ENCODE measurements at regions not wholly inside any gene's neighbourhood (a gene's known extent, or its start where the extent isn't known, plus 50 kb on each side); places are given as distances from the start of the nearest gene placed in this dataset.

- TF ChIP-seq CBX8 (IDR thresholded peaks at IDR 0.05; ENCODE audit: borderline replicate concordance, low read depth, low read length), result no peak
- TF ChIP-seq, protein P1, sequence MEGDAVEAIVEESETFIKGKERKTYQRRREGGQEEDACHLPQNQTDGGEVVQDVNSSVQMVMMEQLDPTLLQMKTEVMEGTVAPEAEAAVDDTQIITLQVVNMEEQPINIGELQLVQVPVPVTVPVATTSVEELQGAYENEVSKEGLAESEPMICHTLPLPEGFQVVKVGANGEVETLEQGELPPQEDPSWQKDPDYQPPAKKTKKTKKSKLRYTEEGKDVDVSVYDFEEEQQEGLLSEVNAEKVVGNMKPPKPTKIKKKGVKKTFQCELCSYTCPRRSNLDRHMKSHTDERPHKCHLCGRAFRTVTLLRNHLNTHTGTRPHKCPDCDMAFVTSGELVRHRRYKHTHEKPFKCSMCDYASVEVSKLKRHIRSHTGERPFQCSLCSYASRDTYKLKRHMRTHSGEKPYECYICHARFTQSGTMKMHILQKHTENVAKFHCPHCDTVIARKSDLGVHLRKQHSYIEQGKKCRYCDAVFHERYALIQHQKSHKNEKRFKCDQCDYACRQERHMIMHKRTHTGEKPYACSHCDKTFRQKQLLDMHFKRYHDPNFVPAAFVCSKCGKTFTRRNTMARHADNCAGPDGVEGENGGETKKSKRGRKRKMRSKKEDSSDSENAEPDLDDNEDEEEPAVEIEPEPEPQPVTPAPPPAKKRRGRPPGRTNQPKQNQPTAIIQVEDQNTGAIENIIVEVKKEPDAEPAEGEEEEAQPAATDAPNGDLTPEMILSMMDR (IDR thresholded peaks at IDR 0.05; ENCODE audit: control extremely low read depth in 1 of 3, insufficient read depth in 1 of 3, low read depth in 1 of 3, low read length in 3 of 3), result no peak
- TF ChIP-seq EZH2 (IDR thresholded peaks at IDR 0.05; ENCODE audit: low read depth, low read length, severe bottlenecking), result no peak
- TF ChIP-seq POLR2AphosphoS5 (IDR thresholded peaks at IDR 0.05; ENCODE audit: low read depth, low read length), result no peak
- TF ChIP-seq YY1 (IDR thresholded peaks at IDR 0.05; ENCODE audit: low read depth, low read length), result no peak
- no peak for TF ChIP-seq POLR2A (IDR thresholded peaks at IDR 0.05; ENCODE audit: control extremely low read depth in 1 of 2, low read depth in 2 of 2, low read length in 2 of 2)
- no peak for TF ChIP-seq JUN (IDR thresholded peaks at IDR 0.05; ENCODE audit: low read depth, low read length)
- TF ChIP-seq POU5F1 (IDR thresholded peaks at IDR 0.05; ENCODE audit: low read depth, low read length), result no peak
- no peak for TF ChIP-seq RFX5 (IDR thresholded peaks at IDR 0.05; ENCODE audit: borderline replicate concordance, low read depth, low read length)
- TF ChIP-seq SRF (IDR thresholded peaks at IDR 0.05; ENCODE audit: low read depth, low read length), result no peak
- TF ChIP-seq CHD2 (IDR thresholded peaks at IDR 0.05; ENCODE audit: low read length), result no peak
- TF ChIP-seq CEBPB (IDR thresholded peaks at IDR 0.05; ENCODE audit: low read depth, low read length), result no peak
These were observed 486.1 kb upstream of the IGFBP3 start for GRCh38 chr7:46407125-46407524.

Measured in H1 (cell line).